Activated naive CD8-positive, alpha-beta T cell treated with anti-CD3 and anti-CD28 coated beads, Interleukin-2, amount 50 U/mL, for 24 hours (primary cell): ENCODE measurements at regions not wholly inside any gene's neighbourhood (a gene's known extent, or its start where the extent isn't known, plus 50 kb on each side); places are given as distances from the start of the nearest gene placed in this dataset.
"Not testable (repeated sequence)": the region's sequence is repeated elsewhere in the genome, so short reads cannot be mapped to it uniquely, and the experiment has no call there.

Source experiments
- ATAC-seq: fragments of 150-1000 bp; cut with Tn5 transposase; one replicate; pipeline ENCODE4 v1.10.0; 2021
- DNase-seq: peaks from one replicate; pipeline ENCODE4 v3.0.0; 2021
- H3K27ac Mint-ChIP-seq: one replicate; pipeline ENCODE4 v1.8.0; 2021; ENCODE audit warnings: mild to moderate bottlenecking, mixed read lengths
- H3K27me3 Mint-ChIP-seq: one replicate; pipeline ENCODE4 v1.8.0; 2021; ENCODE audit warnings: mixed read lengths
- H3K36me3 Mint-ChIP-seq: one replicate; pipeline ENCODE4 v1.8.0; 2021; ENCODE audit warnings: low read depth, mixed read lengths
- H3K4me1 Mint-ChIP-seq: one replicate; pipeline ENCODE4 v1.8.0; 2021; ENCODE audit warnings: mixed read lengths
- H3K4me3 Mint-ChIP-seq: one replicate; pipeline ENCODE4 v1.8.0; 2021; ENCODE audit warnings: mild to moderate bottlenecking, moderate library complexity, mixed read lengths
- H3K9me3 Mint-ChIP-seq: one replicate; pipeline ENCODE4 v1.8.0; 2021; ENCODE audit warnings: mixed read lengths

GRCh38 chr16:32876718-32877117, 200.8 kb upstream of the TP53TG3 start:
- H3K27me3 Mint-ChIP-seq, H3K4me3 Mint-ChIP-seq, H3K27ac Mint-ChIP-seq, DNase-seq, H3K36me3 Mint-ChIP-seq, H3K4me1 Mint-ChIP-seq, ATAC-seq, H3K9me3 Mint-ChIP-seq: not testable (repeated sequence)

- ATAC-seq, result not testable (repeated sequence)
Measured at GRCh38 chr16:32873783-32874182, 197.8 kb upstream of the TP53TG3 start.

GRCh38 chr16:32873120-32873519, 197.2 kb upstream of the TP53TG3 start:
- H3K9me3 Mint-ChIP-seq, DNase-seq, H3K4me3 Mint-ChIP-seq, H3K27ac Mint-ChIP-seq, H3K27me3 Mint-ChIP-seq, H3K36me3 Mint-ChIP-seq, H3K4me1 Mint-ChIP-seq, ATAC-seq: not testable (repeated sequence)

More at GRCh38 chr16:32873783-32874182, 197.8 kb upstream of the TP53TG3 start:
- not testable (repeated sequence) for DNase-seq, H3K27ac Mint-ChIP-seq, H3K36me3 Mint-ChIP-seq, H3K4me3 Mint-ChIP-seq, H3K9me3 Mint-ChIP-seq, H3K27me3 Mint-ChIP-seq, H3K4me1 Mint-ChIP-seq

GRCh38 chr16:32870628-32871027, 194.7 kb upstream of the TP53TG3 start:
- not testable (repeated sequence) for H3K27ac Mint-ChIP-seq, H3K36me3 Mint-ChIP-seq, H3K27me3 Mint-ChIP-seq

GRCh38 chr16:32868334-32868733, 192.4 kb upstream of the TP53TG3 start:
- ATAC-seq, H3K27me3 Mint-ChIP-seq, H3K36me3 Mint-ChIP-seq, H3K4me3 Mint-ChIP-seq, H3K27ac Mint-ChIP-seq, DNase-seq, H3K9me3 Mint-ChIP-seq, H3K4me1 Mint-ChIP-seq: not testable (repeated sequence)

More at GRCh38 chr16:32870628-32871027, 194.7 kb upstream of the TP53TG3 start:
- not testable (repeated sequence) for DNase-seq, ATAC-seq, H3K9me3 Mint-ChIP-seq, H3K4me1 Mint-ChIP-seq, H3K4me3 Mint-ChIP-seq

- ATAC-seq, H3K27me3 Mint-ChIP-seq, H3K4me3 Mint-ChIP-seq, H3K36me3 Mint-ChIP-seq, DNase-seq, H3K27ac Mint-ChIP-seq, H3K9me3 Mint-ChIP-seq, H3K4me1 Mint-ChIP-seq: not testable (repeated sequence)
Measured at GRCh38 chr16:32865284-32865683, 189.3 kb upstream of the TP53TG3 start.

GRCh38 chr16:32861476-32862201, 185.7 kb upstream of the TP53TG3 start:
- H3K4me1 Mint-ChIP-seq, H3K27ac Mint-ChIP-seq, ATAC-seq, DNase-seq, H3K27me3 Mint-ChIP-seq, H3K9me3 Mint-ChIP-seq, H3K4me3 Mint-ChIP-seq, H3K36me3 Mint-ChIP-seq: not testable (repeated sequence)

- DNase-seq, H3K9me3 Mint-ChIP-seq, H3K4me1 Mint-ChIP-seq, H3K27ac Mint-ChIP-seq, H3K36me3 Mint-ChIP-seq, ATAC-seq, H3K4me3 Mint-ChIP-seq, H3K27me3 Mint-ChIP-seq: not testable (repeated sequence)
Measured at GRCh38 chr16:32847379-32847778, 171.4 kb upstream of the TP53TG3 start.

GRCh38 chr16:32845572-32845971, 169.6 kb upstream of the TP53TG3 start:
- H3K4me1 Mint-ChIP-seq, H3K36me3 Mint-ChIP-seq, H3K27ac Mint-ChIP-seq, DNase-seq, ATAC-seq, H3K9me3 Mint-ChIP-seq, H3K4me3 Mint-ChIP-seq, H3K27me3 Mint-ChIP-seq: not testable (repeated sequence)

- DNase-seq, H3K9me3 Mint-ChIP-seq, H3K4me1 Mint-ChIP-seq, ATAC-seq, H3K27ac Mint-ChIP-seq, H3K36me3 Mint-ChIP-seq, H3K4me3 Mint-ChIP-seq, H3K27me3 Mint-ChIP-seq: not testable (repeated sequence)
Measured at GRCh38 chr16:32842844-32843243, 166.9 kb upstream of the TP53TG3 start.

GRCh38 chr16:32807280-32807679, 131.3 kb upstream of the TP53TG3 start:
- not testable (repeated sequence) for ATAC-seq, H3K27me3 Mint-ChIP-seq, H3K4me3 Mint-ChIP-seq, H3K4me1 Mint-ChIP-seq, H3K27ac Mint-ChIP-seq, H3K36me3 Mint-ChIP-seq, DNase-seq, H3K9me3 Mint-ChIP-seq

- H3K36me3 Mint-ChIP-seq, ATAC-seq, H3K9me3 Mint-ChIP-seq, H3K27me3 Mint-ChIP-seq, H3K4me3 Mint-ChIP-seq, DNase-seq, H3K4me1 Mint-ChIP-seq, H3K27ac Mint-ChIP-seq: not testable (repeated sequence)
Measured at GRCh38 chr16:32805639-32806038, 129.7 kb upstream of the TP53TG3 start.
